ENCODE measurements at regions not wholly inside any gene's neighbourhood (a gene's known extent, or its start where the extent isn't known, plus 50 kb on each side); places are given as distances from the start of the nearest gene placed in this dataset.

DNA sequence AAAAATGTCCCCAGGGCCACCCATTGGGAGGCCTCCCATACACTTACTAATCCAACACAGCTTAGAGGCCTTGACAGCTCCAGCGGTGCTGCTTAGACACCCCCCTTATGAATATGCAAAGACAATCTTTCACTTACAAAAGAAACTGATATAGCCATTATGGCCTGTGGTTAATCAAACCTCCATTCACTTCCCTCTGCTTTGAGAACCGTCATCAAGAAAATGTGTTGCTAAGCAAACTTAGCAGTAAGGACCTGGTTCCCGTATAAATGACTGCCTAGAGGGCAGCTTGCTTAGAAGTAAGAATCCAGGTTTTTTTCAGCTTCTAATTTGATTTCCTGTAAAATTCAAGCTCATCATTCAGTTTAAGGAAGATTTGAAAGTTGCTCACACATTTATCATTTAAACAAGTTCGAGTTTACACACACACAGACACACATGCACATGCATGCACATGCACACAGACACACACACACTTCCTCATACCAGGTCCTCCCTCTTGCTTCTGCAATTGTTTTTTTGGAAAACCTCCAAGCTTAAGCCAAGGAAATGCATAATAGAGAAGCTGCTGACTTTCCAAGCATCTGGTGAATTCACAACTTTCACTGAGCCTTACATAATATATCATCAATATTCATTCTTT is 137.7 kb upstream of the BLID start:
- H3K27ac ChIP-seq = peak overlapping the region in 1 of 5 donors; percentile 52
- intact Hi-C loops (cut with DNase I) = no loop called here
- 38 to 50% (median 49%) methylated on average over 4 of the region's 4 CpGs for WGBS, 4 donors

GRCh38 chr11:122248939-122249338 is 132.9 kb upstream of the BLID start:
- Histone ChIP-seq H3K4me3 (no peak overlapping the region), H3K27ac (no peak overlapping the region), H3K27me3 (no peaks in the 10 kb centered on the region), H3K9me3 (replicated peaks in 1 of 3) (no peaks in the 10 kb centered on the region), H3K4me1 (replicated peaks in 1 of 2) (no peaks in the 10 kb centered on the region), H3K36me3 (replicated peaks in 1 of 2) (no peaks in the 10 kb centered on the region)
- WGBS, 4 donors = 68 to 83% (median 77%) methylated on average over 8 of the region's 8 CpGs
- TF ChIP-seq POLR2A (IDR thresholded peaks at IDR 0.05) (no peak), CTCF (IDR thresholded peaks at IDR 0.05) (no peak)
- intact Hi-C loops (cut with DNase I) = no loop called here
- DNase-seq = no peak

More for the DNA sequence above, 137.7 kb upstream of the BLID start:
- no peaks in the 10 kb centered on the region for H3K4me1 ChIP-seq (replicated peaks in 1 of 2)
- no peaks in the 10 kb centered on the region for H3K27me3 ChIP-seq
- H3K4me3 ChIP-seq = no peak overlapping the region
- no peaks in the 10 kb centered on the region for H3K9me3 ChIP-seq (replicated peaks in 1 of 3)
- TF ChIP-seq POLR2A (IDR thresholded peaks at IDR 0.05) (no peak), CTCF (IDR thresholded peaks at IDR 0.05) (no peak)
- no peaks in the 10 kb centered on the region for H3K36me3 ChIP-seq (replicated peaks in 1 of 2)
- DNase-seq = no peak

DNA sequence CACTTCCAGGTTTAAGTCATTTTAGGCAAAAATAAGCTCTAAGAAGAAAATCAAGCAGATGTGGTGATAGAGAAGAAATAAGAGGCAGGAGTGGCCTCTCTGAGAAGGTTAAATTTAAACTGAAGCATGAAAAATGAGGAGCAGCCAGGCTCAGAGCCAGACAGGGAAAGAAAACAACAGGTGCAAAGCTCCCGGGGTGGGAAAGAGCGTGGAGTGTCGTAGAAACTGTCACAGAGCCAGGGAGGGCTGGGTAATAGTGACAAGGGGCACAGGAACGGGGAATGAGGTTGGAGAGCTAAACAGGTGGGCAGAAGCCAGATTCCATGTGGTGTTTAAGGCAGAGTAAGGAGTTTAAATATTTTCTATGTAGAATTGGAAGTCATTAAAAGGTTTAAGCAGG is 132.1 kb upstream of the BLID start:
- no peaks in the 10 kb centered on the region for H3K27me3 ChIP-seq
- no peak for DNase-seq
- 45 to 57% (median 53%) methylated on average over 4 of the region's 4 CpGs for WGBS, 4 donors
- no peak overlapping the region for H3K4me3 ChIP-seq
- intact Hi-C loops (cut with DNase I) = no loop called here
- no peaks in the 10 kb centered on the region for H3K9me3 ChIP-seq (replicated peaks in 1 of 3)
- no peaks in the 10 kb centered on the region for H3K4me1 ChIP-seq (replicated peaks in 1 of 2)
- TF ChIP-seq CTCF (IDR thresholded peaks at IDR 0.05) (no peak), POLR2A (IDR thresholded peaks at IDR 0.05) (no peak)
- H3K36me3 ChIP-seq (replicated peaks in 1 of 2) = no peaks in the 10 kb centered on the region
- no peak overlapping the region for H3K27ac ChIP-seq

GRCh38 chr11:122246874-122247273 is 130.9 kb upstream of the BLID start:
- H3K36me3 ChIP-seq (replicated peaks in 1 of 2) = no peaks in the 10 kb centered on the region
- intact Hi-C loops (cut with DNase I) = no loop called here
- H3K4me3 ChIP-seq = no peak overlapping the region
- 63 to 68% (median 65%) methylated on average over 2 of the region's 2 CpGs for WGBS, 4 donors
- no peak for TF ChIP-seq CTCF (IDR thresholded peaks at IDR 0.05)
- TF ChIP-seq POLR2A (IDR thresholded peaks at IDR 0.05) = no peak
- H3K27me3 ChIP-seq = no peaks in the 10 kb centered on the region
- DNase-seq = no peak
- H3K27ac ChIP-seq = no peak overlapping the region
- no peaks in the 10 kb centered on the region for H3K4me1 ChIP-seq (replicated peaks in 1 of 2)
- H3K9me3 ChIP-seq (replicated peaks in 1 of 3) = no peaks in the 10 kb centered on the region

All from adrenal gland (tissue), 9 donors.